Activated naive CD4-positive, alpha-beta T cell treated with anti-CD3 and anti-CD28 coated beads, Interleukin-2, amount 10 ng/mL, durations not matched to agents 7 days and 5 days (primary cell): ENCODE measurements at regions not wholly inside any gene's neighbourhood (a gene's known extent, or its start where the extent isn't known, plus 50 kb on each side); places are given as distances from the start of the nearest gene placed in this dataset.
"Not testable (repeated sequence)": the region's sequence is repeated elsewhere in the genome, so short reads cannot be mapped to it uniquely, and the experiment has no call there.

Experiments
- CTCF ChIA-PET: fragments of 350-600 bp; sonication (Branson Sonifier 250); formaldehyde crosslinking; loops from one replicate; lab custom pipeline; 2021; ENCODE audit warnings: antibody characterized with exemption; lab: Charles Lee
- DNase-seq: peaks from one replicate; pipeline ENCODE4 v3.0.0-alpha.2; 2020
- H3K27ac Mint-ChIP-seq: one replicate; pipeline ENCODE4 v1.8.0; 2021; ENCODE audit warnings: mild to moderate bottlenecking, moderate library complexity, mixed read lengths
- H3K27me3 Mint-ChIP-seq: one replicate; pipeline ENCODE4 v1.8.0; 2021; ENCODE audit warnings: mild to moderate bottlenecking, mixed read lengths
- H3K36me3 Mint-ChIP-seq: one replicate; pipeline ENCODE4 v1.8.0; 2021; ENCODE audit warnings: mixed read lengths
- H3K4me1 Mint-ChIP-seq: one replicate; pipeline ENCODE4 v1.8.0; 2021; ENCODE audit warnings: mixed read lengths
- H3K4me3 Mint-ChIP-seq: one replicate; pipeline ENCODE4 v1.8.0; 2021; ENCODE audit warnings: mild to moderate bottlenecking, moderate library complexity, mixed read lengths
- H3K9me3 Mint-ChIP-seq: one replicate; pipeline ENCODE4 v1.8.0; 2021; ENCODE audit warnings: mixed read lengths

DNA sequence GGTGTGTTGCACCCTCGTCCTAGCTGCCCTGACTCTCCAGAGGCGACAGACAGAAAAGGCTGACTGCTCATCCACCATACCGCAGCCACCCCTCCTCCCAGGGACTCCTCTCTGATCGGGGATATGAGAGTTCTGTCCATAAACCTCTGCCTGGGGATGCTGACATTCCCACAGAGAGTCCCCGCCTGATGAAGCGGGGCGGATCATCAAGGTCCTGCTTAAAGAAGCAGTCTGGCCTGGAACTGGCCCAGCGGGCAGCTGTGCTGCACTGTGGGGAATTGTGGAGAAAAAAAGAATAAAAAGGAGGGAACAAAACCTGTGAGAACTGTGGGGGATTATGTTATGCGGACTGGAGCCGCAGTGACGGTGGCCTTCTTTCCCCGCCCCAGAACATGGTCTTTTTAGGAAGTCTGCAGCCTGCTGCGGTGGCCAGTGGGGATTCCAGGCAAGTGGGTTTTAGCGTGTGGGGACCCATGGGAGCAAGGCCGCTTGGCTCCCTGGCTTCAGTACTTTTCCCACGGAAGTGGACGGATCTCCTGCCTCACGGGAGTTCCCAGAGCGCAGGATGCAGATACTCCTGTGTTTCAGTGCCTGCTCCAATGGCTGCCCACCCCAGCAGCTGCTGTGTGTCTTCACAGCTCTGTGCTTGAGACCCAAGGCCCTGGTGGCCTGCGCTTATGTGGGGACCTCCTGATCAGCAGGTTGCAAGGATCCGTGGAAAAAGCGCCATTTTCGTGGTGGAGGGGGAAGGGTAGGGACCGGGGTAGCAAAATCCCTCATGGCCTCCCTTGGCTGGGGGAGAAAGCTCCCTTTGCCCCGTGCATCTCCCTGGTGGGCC, 1456.2 kb upstream of the SLC10A2 start:
- no peak for DNase-seq
- Mint-ChIP-seq H3K4me3 (no peak overlapping the region), H3K9me3 (peaks cover 29% of the 10 kb centered on the region), H3K36me3 (no peaks in the 10 kb centered on the region), H3K4me1 (no peaks in the 10 kb centered on the region), H3K27me3 (no peaks in the 10 kb centered on the region), H3K27ac (no peak overlapping the region)
- CTCF ChIA-PET = no interaction called here

DNA sequence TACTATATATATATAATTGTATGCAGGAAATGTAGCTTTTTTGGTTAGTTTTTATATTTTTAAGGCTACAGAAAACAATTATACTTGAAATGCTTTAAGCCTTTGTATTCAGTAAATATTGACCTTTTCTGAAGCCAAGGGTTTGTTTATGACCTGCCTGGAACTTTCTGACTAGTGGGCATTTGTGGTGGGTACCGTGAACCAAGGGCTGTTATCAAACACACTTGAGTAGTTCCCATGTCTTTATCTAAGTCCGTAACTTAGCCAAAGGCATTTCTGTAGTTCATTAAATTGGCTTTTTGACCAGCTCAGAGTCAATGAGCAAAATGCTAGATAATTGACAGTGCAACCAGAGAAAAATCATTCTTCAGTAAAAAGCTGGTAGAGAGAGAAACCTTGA, 1444.2 kb upstream of the SLC10A2 start:
- no peak for DNase-seq
- H3K4me3 Mint-ChIP-seq = no peak overlapping the region
- H3K9me3 Mint-ChIP-seq = peaks cover 1% of the 10 kb centered on the region
- CTCF ChIA-PET = no interaction called here
- no peak overlapping the region for H3K27ac Mint-ChIP-seq
- H3K36me3 Mint-ChIP-seq = no peaks in the 10 kb centered on the region
- H3K4me1 Mint-ChIP-seq = no peaks in the 10 kb centered on the region
- no peaks in the 10 kb centered on the region for H3K27me3 Mint-ChIP-seq

DNA sequence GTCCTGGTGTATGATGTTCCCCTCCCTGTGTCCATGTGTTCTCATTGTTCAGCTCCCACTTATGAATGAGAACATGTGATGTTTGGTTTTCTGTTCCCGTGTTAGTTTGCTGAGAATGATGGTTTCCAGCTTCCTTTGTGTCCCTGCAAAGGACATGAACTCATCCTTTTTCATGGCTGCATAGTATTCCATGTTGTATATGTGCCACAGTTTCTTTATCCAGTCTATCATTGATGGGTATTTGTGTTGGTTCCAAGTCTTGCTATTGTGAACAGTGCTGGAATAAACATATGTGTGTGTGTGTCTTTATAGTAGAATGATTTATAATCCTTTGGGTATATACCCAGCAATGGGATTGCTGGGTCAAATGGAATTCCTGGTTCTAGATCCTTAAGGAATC, 1427.3 kb upstream of the SLC10A2 start:
- CTCF ChIA-PET, H3K4me3 Mint-ChIP-seq, H3K9me3 Mint-ChIP-seq, H3K36me3 Mint-ChIP-seq, H3K4me1 Mint-ChIP-seq, H3K27ac Mint-ChIP-seq, DNase-seq, H3K27me3 Mint-ChIP-seq: not testable (repeated sequence)

DNA sequence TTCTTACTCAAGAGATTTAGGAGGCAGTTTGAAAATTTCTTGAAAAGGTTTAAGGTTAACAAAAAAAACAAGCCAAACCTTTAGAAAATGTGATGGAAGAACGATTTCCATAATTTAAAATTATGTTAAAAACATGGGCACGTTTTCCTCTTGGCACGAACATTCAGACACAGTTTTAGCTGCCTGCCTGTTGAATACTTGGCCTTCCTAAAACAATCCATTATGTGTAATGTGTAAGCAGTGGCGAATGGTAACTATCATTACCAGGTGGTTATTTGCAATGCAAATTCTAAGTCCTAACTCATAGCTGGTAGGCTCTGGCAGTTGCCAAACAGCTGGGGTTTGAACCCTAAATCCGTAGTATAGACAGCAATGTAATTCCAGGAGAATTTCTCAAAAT, 1425.7 kb upstream of the SLC10A2 start:
- Mint-ChIP-seq H3K27ac (no peak overlapping the region), H3K4me1 (no peaks in the 10 kb centered on the region), H3K4me3 (no peak overlapping the region), H3K27me3 (no peaks in the 10 kb centered on the region), H3K36me3 (no peaks in the 10 kb centered on the region), H3K9me3 (peaks cover 3% of the 10 kb centered on the region)
- CTCF ChIA-PET = no interaction called here
- DNase-seq = no peak

DNA sequence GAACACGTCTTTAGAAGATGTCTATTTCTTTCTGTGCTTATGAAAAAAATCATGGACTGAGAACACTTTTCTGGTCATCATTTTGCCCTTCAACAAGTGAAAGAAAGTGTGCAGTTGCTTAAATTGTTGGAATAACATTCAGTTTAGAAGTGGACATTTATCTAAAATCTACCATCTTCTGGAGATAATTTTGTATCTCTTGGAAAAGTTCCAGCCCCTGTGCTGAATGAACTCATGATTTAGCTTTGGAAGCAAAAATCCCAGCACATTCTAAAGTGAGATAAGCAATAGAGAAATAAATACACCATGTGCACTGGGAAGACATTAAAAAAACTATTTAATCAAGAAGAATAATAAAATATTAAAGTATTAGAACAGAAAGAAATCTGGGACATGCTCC, 1420.8 kb upstream of the SLC10A2 start:
- CTCF ChIA-PET = no interaction called here
- no peak overlapping the region for H3K27ac Mint-ChIP-seq
- H3K36me3 Mint-ChIP-seq = no peaks in the 10 kb centered on the region

DNA sequence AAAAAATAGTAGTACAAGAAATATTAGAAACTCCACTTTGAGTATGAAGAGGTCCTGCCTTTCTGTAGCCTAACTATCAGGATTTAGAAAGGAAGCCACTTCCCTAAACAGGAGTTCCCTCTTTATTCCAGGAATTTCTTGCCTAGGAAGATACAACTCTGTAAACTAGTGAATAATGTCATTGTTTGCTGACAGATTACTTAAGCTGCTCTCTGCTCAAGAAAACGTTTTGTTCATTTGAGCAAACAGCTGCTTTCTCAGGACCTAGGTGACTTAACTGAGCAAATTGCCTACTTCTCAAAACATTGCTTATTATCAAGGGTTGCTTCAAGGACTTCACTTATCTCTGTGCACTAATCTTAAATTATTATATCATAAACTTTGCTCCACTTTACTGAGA, 1419.4 kb upstream of the SLC10A2 start:
- no peaks in the 10 kb centered on the region for H3K4me1 Mint-ChIP-seq
- DNase-seq = no peak
- H3K27ac Mint-ChIP-seq = no peak overlapping the region
- H3K4me3 Mint-ChIP-seq = no peak overlapping the region
- no peaks in the 10 kb centered on the region for H3K27me3 Mint-ChIP-seq
- CTCF ChIA-PET = interaction anchor here (0.7 kb wide), 1 partner anchor 45 kb away, joined by 3 read pairs; no protein-coding TSS in a partner anchor
- no peaks in the 10 kb centered on the region for H3K9me3 Mint-ChIP-seq
- H3K36me3 Mint-ChIP-seq = no peaks in the 10 kb centered on the region

More for the DNA sequence above, 1420.8 kb upstream of the SLC10A2 start:
- Mint-ChIP-seq H3K27me3 (no peaks in the 10 kb centered on the region), H3K4me3 (no peak overlapping the region), H3K4me1 (no peaks in the 10 kb centered on the region), H3K9me3 (no peaks in the 10 kb centered on the region)
- no peak for DNase-seq

DNA sequence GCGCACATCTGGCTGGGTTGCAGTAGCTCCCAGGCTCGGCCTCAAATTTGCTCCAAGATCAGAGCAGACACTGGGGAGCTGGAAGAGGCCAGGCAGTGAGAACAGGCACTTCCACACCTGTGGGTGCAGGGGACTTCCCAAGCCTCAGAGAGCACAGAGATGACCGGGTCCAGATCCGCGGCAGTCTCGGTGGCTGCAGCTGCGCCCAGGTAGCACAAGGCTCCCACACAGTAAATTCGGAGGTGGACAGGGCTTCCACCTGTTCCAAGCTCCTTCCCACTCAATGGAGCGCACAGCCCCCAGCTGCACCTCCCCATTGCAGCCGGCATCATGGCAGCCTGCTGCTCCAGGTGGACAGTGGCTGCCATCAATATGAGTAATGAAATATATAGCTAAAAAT, 1417.4 kb upstream of the SLC10A2 start:
- no peaks in the 10 kb centered on the region for H3K27me3 Mint-ChIP-seq
- DNase-seq = no peak
- CTCF ChIA-PET = no interaction called here
- H3K4me1 Mint-ChIP-seq = no peaks in the 10 kb centered on the region
- no peaks in the 10 kb centered on the region for H3K36me3 Mint-ChIP-seq
- H3K4me3 Mint-ChIP-seq = no peak overlapping the region
- H3K27ac Mint-ChIP-seq = no peak overlapping the region
- H3K9me3 Mint-ChIP-seq = peaks cover 4% of the 10 kb centered on the region

DNA sequence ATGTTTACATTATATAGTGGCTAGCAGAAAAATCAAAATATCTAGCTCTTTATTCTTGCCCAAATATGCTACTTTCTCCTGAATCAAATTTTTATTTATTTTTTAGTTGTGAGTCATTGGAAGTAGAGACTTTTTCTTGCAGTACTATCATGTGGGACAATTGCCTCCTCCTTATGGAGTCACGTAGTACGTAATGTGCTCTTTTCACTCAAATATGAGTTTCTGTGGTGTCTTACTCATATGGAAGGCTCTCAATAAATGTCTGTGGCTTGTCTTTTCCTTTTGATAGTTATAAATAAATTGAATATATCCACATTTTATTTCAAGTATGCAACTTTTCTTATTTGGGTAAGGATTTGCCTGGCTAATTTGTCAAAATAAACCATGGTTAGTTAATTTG, 1411.0 kb upstream of the SLC10A2 start:
- Mint-ChIP-seq H3K27ac (no peak overlapping the region), H3K4me1 (no peaks in the 10 kb centered on the region), H3K36me3 (no peaks in the 10 kb centered on the region), H3K27me3 (no peaks in the 10 kb centered on the region), H3K4me3 (no peak overlapping the region), H3K9me3 (peaks cover 8% of the 10 kb centered on the region)
- CTCF ChIA-PET = no interaction called here
- no peak for DNase-seq

DNA sequence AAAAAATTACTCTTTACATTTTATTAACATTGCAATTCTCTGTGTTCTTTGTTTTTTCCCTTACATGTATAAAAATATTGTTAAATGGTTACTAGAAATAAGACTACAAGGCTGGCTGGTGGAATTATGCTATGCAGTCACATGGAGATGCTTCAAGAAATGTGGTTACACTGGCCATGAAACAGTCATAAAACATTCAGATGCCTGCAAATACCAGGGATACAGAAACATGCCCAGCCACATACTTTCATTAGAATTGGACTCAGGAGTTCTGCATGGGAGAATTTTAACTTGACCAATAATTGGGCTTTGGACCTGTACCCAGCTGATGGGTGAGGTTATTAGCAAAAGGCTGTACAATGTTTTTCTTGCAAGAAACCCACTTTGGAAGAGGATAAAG, 1407.7 kb upstream of the SLC10A2 start:
- Mint-ChIP-seq H3K27me3 (no peaks in the 10 kb centered on the region), H3K4me3 (no peak overlapping the region), H3K9me3 (peaks cover 6% of the 10 kb centered on the region), H3K4me1 (no peaks in the 10 kb centered on the region), H3K27ac (no peak overlapping the region), H3K36me3 (no peaks in the 10 kb centered on the region)
- CTCF ChIA-PET = no interaction called here
- no peak for DNase-seq

DNA sequence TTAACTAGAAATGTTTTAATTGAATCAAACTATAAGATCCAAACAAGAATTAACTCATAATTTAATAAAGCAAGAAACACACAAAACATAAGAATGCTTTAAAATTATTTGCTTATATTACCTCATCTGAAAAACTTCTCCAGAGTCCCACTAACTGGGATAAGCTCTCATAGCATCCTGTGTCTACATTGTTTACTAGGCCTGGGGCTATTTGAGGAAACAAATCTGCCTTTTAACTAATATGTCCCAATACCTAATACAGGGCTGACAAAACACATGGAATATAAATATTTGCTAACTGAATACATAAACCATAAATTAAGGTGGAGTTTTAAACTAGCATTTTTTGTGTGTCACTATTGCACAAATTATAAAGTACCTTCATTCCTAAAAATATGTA, 1399.8 kb upstream of the SLC10A2 start:
- Mint-ChIP-seq H3K9me3 (no peaks in the 10 kb centered on the region), H3K27me3 (no peaks in the 10 kb centered on the region), H3K4me1 (no peaks in the 10 kb centered on the region), H3K27ac (no peak overlapping the region), H3K4me3 (no peak overlapping the region), H3K36me3 (no peaks in the 10 kb centered on the region)
- CTCF ChIA-PET = no interaction called here
- no peak for DNase-seq

DNA sequence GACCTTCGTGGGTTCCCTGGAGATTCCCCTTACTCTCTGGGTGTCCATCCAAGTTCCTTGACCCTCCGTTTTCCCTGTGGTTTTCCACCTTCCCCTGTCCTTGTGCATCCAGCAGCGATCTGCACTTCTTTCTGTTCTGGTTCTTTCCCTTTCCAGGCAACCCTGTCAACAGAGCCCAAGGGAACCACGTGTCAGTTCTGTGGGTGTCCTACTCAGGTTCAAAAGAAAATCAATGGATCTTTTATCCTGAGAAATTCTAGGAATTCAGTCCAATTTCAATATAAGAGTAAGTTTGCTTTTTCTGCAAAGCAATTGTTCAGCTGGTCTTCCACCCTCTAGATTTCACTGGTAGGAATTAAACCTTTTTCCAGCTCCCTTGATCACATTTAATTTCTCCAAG, 1394.8 kb upstream of the SLC10A2 start:
- peaks cover 4% of the 10 kb centered on the region for H3K9me3 Mint-ChIP-seq
- DNase-seq = no peak
- CTCF ChIA-PET = no interaction called here
- no peaks in the 10 kb centered on the region for H3K4me1 Mint-ChIP-seq
- H3K27ac Mint-ChIP-seq = no peak overlapping the region
- H3K4me3 Mint-ChIP-seq = no peak overlapping the region
- H3K36me3 Mint-ChIP-seq = no peaks in the 10 kb centered on the region
- H3K27me3 Mint-ChIP-seq = no peaks in the 10 kb centered on the region

DNA sequence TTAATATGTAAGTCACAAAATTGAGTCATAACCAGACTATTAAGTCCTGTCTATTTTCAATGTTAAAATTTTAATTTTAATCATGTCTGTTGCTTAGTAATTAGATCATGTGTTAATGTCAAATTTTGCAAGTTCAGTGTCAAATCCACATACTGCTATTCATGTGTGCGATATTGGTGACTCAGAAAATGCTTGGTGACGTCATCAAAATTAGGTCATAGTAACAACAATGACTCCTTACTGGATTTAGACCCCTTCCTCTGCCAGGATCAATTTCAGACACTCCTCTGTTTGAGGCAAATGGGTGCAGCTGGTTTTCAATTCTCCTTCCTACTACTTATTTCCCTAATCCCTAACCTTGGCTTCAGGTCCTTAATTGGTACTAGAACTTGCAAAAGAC, 1394.3 kb upstream of the SLC10A2 start:
- no peak for DNase-seq
- Mint-ChIP-seq H3K4me1 (no peaks in the 10 kb centered on the region), H3K9me3 (peaks cover 4% of the 10 kb centered on the region), H3K36me3 (no peaks in the 10 kb centered on the region), H3K27ac (no peak overlapping the region), H3K27me3 (no peaks in the 10 kb centered on the region), H3K4me3 (no peak overlapping the region)
- CTCF ChIA-PET = no interaction called here

DNA sequence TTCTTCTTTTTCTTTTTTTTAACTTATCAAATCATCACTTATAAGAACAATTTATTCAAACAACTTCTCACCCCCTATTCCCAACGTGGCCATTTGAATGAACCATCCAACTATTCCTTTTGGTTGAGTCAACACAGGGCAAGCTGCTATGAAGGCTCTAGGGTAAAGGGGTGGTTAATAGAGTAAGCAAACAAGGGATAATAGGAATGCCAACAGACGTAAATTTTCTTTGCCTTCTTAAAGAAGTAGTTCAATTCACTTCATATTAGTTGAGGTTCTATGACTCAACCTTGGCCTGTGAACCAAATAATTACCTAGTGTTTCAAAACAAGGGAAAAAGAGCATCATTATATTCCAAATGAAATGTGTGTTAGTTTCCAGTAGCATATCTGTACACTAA, 1383.8 kb upstream of the SLC10A2 start:
- Mint-ChIP-seq H3K27me3 (no peaks in the 10 kb centered on the region), H3K4me3 (no peak overlapping the region), H3K9me3 (peaks cover 20% of the 10 kb centered on the region), H3K36me3 (no peaks in the 10 kb centered on the region), H3K27ac (no peak overlapping the region), H3K4me1 (no peaks in the 10 kb centered on the region)
- no peak for DNase-seq
- CTCF ChIA-PET = no interaction called here

DNA sequence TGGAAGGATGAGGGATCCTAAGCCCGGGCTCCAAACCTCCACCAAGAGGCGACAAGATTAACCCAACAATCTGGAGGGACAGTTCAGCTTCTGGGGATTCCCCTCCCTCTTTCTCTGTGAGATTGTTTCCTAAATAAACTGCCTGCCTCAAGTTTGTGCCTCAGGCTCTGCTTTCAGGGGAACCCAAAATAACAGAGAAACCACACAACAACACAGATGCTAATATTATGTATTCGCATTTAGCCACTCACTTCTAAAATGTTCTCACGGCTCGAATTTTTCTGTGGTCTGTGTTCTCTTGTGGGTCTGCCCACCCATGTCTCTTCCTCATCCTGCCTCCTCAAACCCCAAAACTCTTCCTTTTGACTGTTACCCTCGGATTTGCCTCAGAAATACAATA, 1381.1 kb upstream of the SLC10A2 start:
- CTCF ChIA-PET = no interaction called here
- no peak overlapping the region for H3K4me3 Mint-ChIP-seq
- no peaks in the 10 kb centered on the region for H3K4me1 Mint-ChIP-seq
- H3K9me3 Mint-ChIP-seq = peaks cover 14% of the 10 kb centered on the region
- H3K27ac Mint-ChIP-seq = no peak overlapping the region
- DNase-seq = no peak
- H3K36me3 Mint-ChIP-seq = no peaks in the 10 kb centered on the region
- H3K27me3 Mint-ChIP-seq = no peaks in the 10 kb centered on the region

DNA sequence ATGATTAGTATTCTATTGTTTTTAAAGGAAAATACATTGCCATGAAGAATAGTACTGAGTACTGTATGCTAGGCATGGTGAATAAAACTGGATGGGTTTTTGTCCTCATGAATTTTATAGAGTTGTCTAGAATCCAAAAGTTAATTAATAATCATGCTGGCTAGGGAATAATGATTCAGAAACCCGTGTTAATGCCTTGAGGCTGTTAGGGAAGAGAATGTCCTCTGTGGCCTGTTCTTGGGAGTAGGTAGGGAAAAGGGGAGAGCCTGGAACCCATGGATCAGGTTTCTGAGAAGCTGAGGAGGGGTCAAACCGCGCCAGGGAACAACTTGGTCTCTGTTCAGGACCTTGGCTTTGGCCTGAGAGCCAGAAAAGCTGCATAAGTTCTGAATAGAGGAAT, 1376.3 kb upstream of the SLC10A2 start:
- DNase-seq = no peak
- Mint-ChIP-seq H3K4me3 (no peak overlapping the region), H3K4me1 (no peaks in the 10 kb centered on the region), H3K27me3 (no peaks in the 10 kb centered on the region), H3K36me3 (no peaks in the 10 kb centered on the region), H3K27ac (no peak overlapping the region), H3K9me3 (peaks cover 10% of the 10 kb centered on the region)
- CTCF ChIA-PET = no interaction called here
